ENCODE measurements at regions not wholly inside any gene's neighbourhood (a gene's known extent, or its start where the extent isn't known, plus 50 kb on each side); places are given as distances from the start of the nearest gene placed in this dataset.

GRCh38 chr7:53350241-53350640 is 314.8 kb downstream of the POM121L12 start:
- TF ChIP-seq ZC3H11A (IDR thresholded peaks at IDR 0.05) (no peak), PHF8 (IDR thresholded peaks at IDR 0.05; ENCODE audit: borderline replicate concordance, low read depth) (no peak), RFX5 (IDR thresholded peaks at IDR 0.05) (no peak), CTCF (IDR thresholded peaks at IDR 0.05) (no peak), ZSCAN20 (CRISPR knock-in tag; IDR thresholded peaks at IDR 0.05) (no peak), POLR2AphosphoS2 (conservative IDR thresholded peaks at IDR 0.05; ENCODE audit: low read length) (no peak), ELK1 (IDR thresholded peaks at IDR 0.05; ENCODE audit: low read depth, low read length) (no peak), EP300 (IDR thresholded peaks at IDR 0.05) (no peak), POLR2A (IDR thresholded peaks at IDR 0.05; ENCODE audit: low read length) (no peak)
